Body of pancreas (tissue), 4 donors: ENCODE measurements at regions not wholly inside any gene's neighbourhood (a gene's known extent, or its start where the extent isn't known, plus 50 kb on each side); places are given as distances from the start of the nearest gene placed in this dataset.

Source experiments
- CTCF ChIP-seq, 7 experiments: fragments of 450-650 bp in 4 of 7; fragments of 200-600 bp in 3 of 7; sonication (generic) in 3 of 7; IDR thresholded peaks; one replicate each; pipeline ENCODE4 v1.5.1; 2016 to 2019; ENCODE audit warnings: antibody characterized with exemption in 7 of 7
- POLR2A ChIP-seq, 3 donors: fragments of 450-650 bp; IDR thresholded peaks; one replicate each; pipeline ENCODE4 v1.6.1; 2016; ENCODE audit warnings: antibody characterized with exemption in 3 of 3, mild to moderate bottlenecking in 2 of 3

GRCh38 chr6:25008707-25009392 lies 73.1 kb upstream of the RIPOR2 start:
- TF ChIP-seq CTCF (IDR thresholded peaks at IDR 0.05) (no peak), POLR2A (IDR thresholded peaks at IDR 0.05) (no peak)
